Liver (tissue), 8 donors: ENCODE measurements at regions not wholly inside any gene's neighbourhood (a gene's known extent, or its start where the extent isn't known, plus 50 kb on each side); places are given as distances from the start of the nearest gene placed in this dataset.

Experiments
- DNase-seq: peaks from one replicate; pipeline ENCODE4 v3.0.0-alpha.2; 2017; ENCODE audit warnings: low spot score
- H3K27ac ChIP-seq, 2 donors: one replicate each; pipeline ENCODE4 v1.7.0; 2013; ENCODE audit warnings: inconsistent platforms in 2 of 2, low read length in 2 of 2, control low read depth in 1 of 2, low read depth in 1 of 2, mild to moderate bottlenecking in 1 of 2
- H3K27me3 ChIP-seq, 4 donors: one replicate each; pipeline versions ENCODE4 v1.6.1 to v1.7.0; 2013; ENCODE audit warnings: low read length in 3 of 4, inconsistent platforms in 1 of 4, mild to moderate bottlenecking in 1 of 4, moderate library complexity in 1 of 4; ENCODE audit not compliant: control insufficient read depth in 4 of 4, insufficient read depth in 4 of 4
- H3K36me3 ChIP-seq, 4 donors: one replicate each; pipeline versions ENCODE4 v1.6.1 to v1.7.0; 2013; ENCODE audit warnings: low read length in 3 of 4, mild to moderate bottlenecking in 3 of 4, low read depth in 1 of 4, moderate library complexity in 1 of 4; ENCODE audit not compliant: control insufficient read depth in 4 of 4, insufficient read depth in 3 of 4
- H3K4me1 ChIP-seq, 4 donors: one replicate each; pipeline versions ENCODE4 v1.6.1 to v1.7.0; 2013; ENCODE audit warnings: low read length in 3 of 4, mild to moderate bottlenecking in 3 of 4, moderate library complexity in 1 of 4; ENCODE audit not compliant: control insufficient read depth in 4 of 4, insufficient read depth in 4 of 4
- H3K4me3 ChIP-seq, 3 donors: one replicate each; pipeline versions ENCODE4 v1.6.1 to v1.7.0; 2013; ENCODE audit warnings: low read length in 3 of 3, control low read depth in 1 of 3, low read depth in 1 of 3, mild to moderate bottlenecking in 1 of 3
- H3K9ac ChIP-seq, 2 donors: one replicate each; pipeline ENCODE4 v1.7.0; 2013; ENCODE audit warnings: low read length in 2 of 2, mild to moderate bottlenecking in 2 of 2, moderate library complexity in 2 of 2, control low read depth in 1 of 2, low read depth in 1 of 2
- H3K9me3 ChIP-seq, 4 donors: one replicate each; pipeline versions ENCODE4 v1.6.1 to v1.7.0; 2013; ENCODE audit warnings: low read length in 3 of 4; ENCODE audit not compliant: control insufficient read depth in 4 of 4
- CTCF ChIP-seq: fragments of 150-350 bp; IDR thresholded peaks from 2 replicates; pipeline ENCODE4 v1.5.1; 2017; ENCODE audit warnings: improper control_type of control experiment, low read depth, low read length; ENCODE audit not compliant: missing input control
- FOXA2 ChIP-seq: IDR thresholded peaks from 2 replicates; pipeline ENCODE4 v1.6.1; 2016; ENCODE audit warnings: antibody characterized with exemption
- GABPA ChIP-seq, 2 donors: IDR thresholded peaks in 1 of 2; conservative IDR thresholded peaks in 1 of 2; 2 replicates each; pipeline ENCODE4 v1.6.1; 2016; ENCODE audit warnings: antibody characterized with exemption in 2 of 2, mild to moderate bottlenecking in 1 of 2, moderate library complexity in 1 of 2
- HNF4G ChIP-seq: IDR thresholded peaks from 2 replicates; pipeline ENCODE4 v1.6.1; 2016; ENCODE audit warnings: antibody characterized with exemption
- RAD21 ChIP-seq, 2 donors: IDR thresholded peaks; 2 replicates each; pipeline ENCODE4 v1.6.1; 2016; ENCODE audit warnings: antibody characterized with exemption in 2 of 2, mild to moderate bottlenecking in 2 of 2
- REST ChIP-seq: IDR thresholded peaks from 2 replicates; pipeline ENCODE4 v1.6.1; 2016; ENCODE audit warnings: antibody characterized with exemption, mild to moderate bottlenecking
- TAF1 ChIP-seq: conservative IDR thresholded peaks from 2 replicates; pipeline ENCODE4 v1.6.1; 2016; ENCODE audit warnings: antibody characterized with exemption, mild to moderate bottlenecking
- YY1 ChIP-seq: IDR thresholded peaks from 2 replicates; pipeline ENCODE4 v1.6.1; 2016; ENCODE audit warnings: antibody characterized with exemption, mild to moderate bottlenecking
- ZBTB33 ChIP-seq: IDR thresholded peaks from 2 replicates; pipeline ENCODE4 v1.6.1; 2016; ENCODE audit warnings: antibody characterized with exemption
- WGBS: extraction: QIAGEN DNeasy Blood & Tissue Kit; methylation state at CpG from one replicate; pipeline ENCODE4 v1.1.7; 2013; 5-methylcytosine and 5-hydroxymethylcytosine counted together
- donor health status: healthy.
- donor health status: healthy.
- donor health status: healthy.
- donor health status: healthy.
- donor health status: healthy.

GRCh38 chr17:13306310-13306962 lies 288.6 kb upstream of the ELAC2 start:
- no peak overlapping the region for H3K9ac ChIP-seq
- H3K4me1 ChIP-seq, result no peaks in the 10 kb centered on the region
- peaks cover 0 to 11% (median 3%) of the 10 kb centered on the region in 4 donors for H3K9me3 ChIP-seq
- H3K36me3 ChIP-seq, result no peaks in the 10 kb centered on the region
- TF ChIP-seq HNF4G (no peak), CTCF (peak; percentile 16), TAF1 (no peak), RAD21 (IDR thresholded peaks at IDR 0.05) (peak; percentile 26 to 61), YY1 (no peak)
- no peak overlapping the region for H3K27ac ChIP-seq
- WGBS, result 54% methylated on average over 13 of the region's 13 CpGs
- H3K27me3 ChIP-seq, result peaks cover 0 to 7% (median 0%) of the 10 kb centered on the region in 4 donors
- no peak overlapping the region for H3K4me3 ChIP-seq
- DNase-seq, result no peak

- Histone ChIP-seq H3K4me3 (no peak overlapping the region), H3K27ac (no peak overlapping the region), H3K9me3 (no peaks in the 10 kb centered on the region), H3K9ac (no peak overlapping the region), H3K27me3 (no peaks in the 10 kb centered on the region), H3K4me1 (no peaks in the 10 kb centered on the region), H3K36me3 (no peaks in the 10 kb centered on the region)
- TF ChIP-seq GABPA (IDR thresholded peaks at IDR 0.05 in 1 of 2, conservative IDR thresholded peaks at IDR 0.05 in 1 of 2) (no peak), ZBTB33 (no peak), YY1 (no peak), FOXA2 (no peak)
- no peak for DNase-seq
- WGBS, result 91% methylated on average over 4 of the region's 4 CpGs
These were observed 285.2 kb upstream of the ELAC2 start for GRCh38 chr17:13302983-13303382.

- 90% methylated on average over 3 of the region's 3 CpGs for WGBS
- no peak overlapping the region for H3K27ac ChIP-seq
- no peak overlapping the region for H3K4me3 ChIP-seq
- H3K9me3 ChIP-seq, result no peaks in the 10 kb centered on the region
- TF ChIP-seq REST, result no peak
- DNase-seq, result no peak
- no peaks in the 10 kb centered on the region for H3K27me3 ChIP-seq
- no peaks in the 10 kb centered on the region for H3K4me1 ChIP-seq
- no peaks in the 10 kb centered on the region for H3K36me3 ChIP-seq
- no peak overlapping the region for H3K9ac ChIP-seq
These were observed 284.6 kb upstream of the ELAC2 start for GRCh38 chr17:13302419-13302818.
